ENCODE measurements at regions not wholly inside any gene's neighbourhood (a gene's known extent, or its start where the extent isn't known, plus 50 kb on each side); places are given as distances from the start of the nearest gene placed in this dataset.
A peak's percentile ranks its signal among the peaks of the same experiment; 100 is the strongest.

DNA sequence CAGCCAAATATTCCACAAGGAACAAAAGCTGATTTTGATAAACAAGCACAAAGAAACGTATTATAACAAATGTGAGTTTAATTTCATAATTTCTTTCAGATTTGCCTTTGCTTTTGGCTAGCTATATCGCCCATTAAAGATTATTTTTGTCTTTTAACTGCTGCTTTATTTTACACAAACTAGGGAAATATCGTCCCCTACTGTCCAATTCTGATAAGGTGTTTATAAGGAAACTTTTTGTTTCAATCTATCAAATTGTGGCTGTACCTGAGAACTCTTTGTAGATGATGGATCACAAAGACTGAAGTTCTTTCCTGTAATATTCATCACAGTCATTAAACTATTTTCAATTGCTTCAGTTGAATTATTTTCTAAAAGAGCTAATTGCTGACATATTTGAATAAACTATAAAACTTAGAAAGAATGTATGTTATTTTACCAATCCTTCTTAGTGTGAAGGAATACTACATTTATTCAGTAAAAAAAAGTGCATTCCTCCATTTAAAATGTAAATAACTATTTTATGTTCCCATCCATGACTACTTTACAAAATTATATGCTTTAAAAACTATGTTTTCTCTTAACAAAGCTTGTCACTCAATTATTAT, 431.3 kb upstream of the ITGA1 start:
- TF ChIP-seq, protein P1, sequence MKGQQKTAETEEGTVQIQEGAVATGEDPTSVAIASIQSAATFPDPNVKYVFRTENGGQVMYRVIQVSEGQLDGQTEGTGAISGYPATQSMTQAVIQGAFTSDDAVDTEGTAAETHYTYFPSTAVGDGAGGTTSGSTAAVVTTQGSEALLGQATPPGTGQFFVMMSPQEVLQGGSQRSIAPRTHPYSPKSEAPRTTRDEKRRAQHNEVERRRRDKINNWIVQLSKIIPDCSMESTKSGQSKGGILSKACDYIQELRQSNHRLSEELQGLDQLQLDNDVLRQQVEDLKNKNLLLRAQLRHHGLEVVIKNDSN (IDR thresholded peaks at IDR 0.05; ENCODE audit: borderline replicate concordance, extremely low read length, insufficient read depth, low read depth, low read length), result no peak
- TF ChIP-seq, protein P2, sequence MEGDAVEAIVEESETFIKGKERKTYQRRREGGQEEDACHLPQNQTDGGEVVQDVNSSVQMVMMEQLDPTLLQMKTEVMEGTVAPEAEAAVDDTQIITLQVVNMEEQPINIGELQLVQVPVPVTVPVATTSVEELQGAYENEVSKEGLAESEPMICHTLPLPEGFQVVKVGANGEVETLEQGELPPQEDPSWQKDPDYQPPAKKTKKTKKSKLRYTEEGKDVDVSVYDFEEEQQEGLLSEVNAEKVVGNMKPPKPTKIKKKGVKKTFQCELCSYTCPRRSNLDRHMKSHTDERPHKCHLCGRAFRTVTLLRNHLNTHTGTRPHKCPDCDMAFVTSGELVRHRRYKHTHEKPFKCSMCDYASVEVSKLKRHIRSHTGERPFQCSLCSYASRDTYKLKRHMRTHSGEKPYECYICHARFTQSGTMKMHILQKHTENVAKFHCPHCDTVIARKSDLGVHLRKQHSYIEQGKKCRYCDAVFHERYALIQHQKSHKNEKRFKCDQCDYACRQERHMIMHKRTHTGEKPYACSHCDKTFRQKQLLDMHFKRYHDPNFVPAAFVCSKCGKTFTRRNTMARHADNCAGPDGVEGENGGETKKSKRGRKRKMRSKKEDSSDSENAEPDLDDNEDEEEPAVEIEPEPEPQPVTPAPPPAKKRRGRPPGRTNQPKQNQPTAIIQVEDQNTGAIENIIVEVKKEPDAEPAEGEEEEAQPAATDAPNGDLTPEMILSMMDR (IDR thresholded peaks at IDR 0.05 in 2 of 3, conservative IDR thresholded peaks at IDR 0.05 in 1 of 3; ENCODE audit: control insufficient read depth in 2 of 3, extremely low read depth in 1 of 3, insufficient read depth in 1 of 3, low read depth in 3 of 3, low read length in 3 of 3), result peak; percentile 45 to 52 (median 48); a peak in 4 of 6 replicates
- no peak for TF ChIP-seq SREBF2 (IDR thresholded peaks at IDR 0.05; ENCODE audit: low read length)
- no peak for TF ChIP-seq POLR2AphosphoS2 (IDR thresholded peaks at IDR 0.05; ENCODE audit: low read depth, low read length)
- no peak for TF ChIP-seq CEBPB (IDR thresholded peaks at IDR 0.05; ENCODE audit: borderline replicate concordance in 1 of 2, low read depth in 2 of 2, low read length in 2 of 2)
- TF ChIP-seq PAX5 (IDR thresholded peaks at IDR 0.05; ENCODE audit: borderline replicate concordance, low read depth, low read length), result no peak
- TF ChIP-seq, protein P3, sequence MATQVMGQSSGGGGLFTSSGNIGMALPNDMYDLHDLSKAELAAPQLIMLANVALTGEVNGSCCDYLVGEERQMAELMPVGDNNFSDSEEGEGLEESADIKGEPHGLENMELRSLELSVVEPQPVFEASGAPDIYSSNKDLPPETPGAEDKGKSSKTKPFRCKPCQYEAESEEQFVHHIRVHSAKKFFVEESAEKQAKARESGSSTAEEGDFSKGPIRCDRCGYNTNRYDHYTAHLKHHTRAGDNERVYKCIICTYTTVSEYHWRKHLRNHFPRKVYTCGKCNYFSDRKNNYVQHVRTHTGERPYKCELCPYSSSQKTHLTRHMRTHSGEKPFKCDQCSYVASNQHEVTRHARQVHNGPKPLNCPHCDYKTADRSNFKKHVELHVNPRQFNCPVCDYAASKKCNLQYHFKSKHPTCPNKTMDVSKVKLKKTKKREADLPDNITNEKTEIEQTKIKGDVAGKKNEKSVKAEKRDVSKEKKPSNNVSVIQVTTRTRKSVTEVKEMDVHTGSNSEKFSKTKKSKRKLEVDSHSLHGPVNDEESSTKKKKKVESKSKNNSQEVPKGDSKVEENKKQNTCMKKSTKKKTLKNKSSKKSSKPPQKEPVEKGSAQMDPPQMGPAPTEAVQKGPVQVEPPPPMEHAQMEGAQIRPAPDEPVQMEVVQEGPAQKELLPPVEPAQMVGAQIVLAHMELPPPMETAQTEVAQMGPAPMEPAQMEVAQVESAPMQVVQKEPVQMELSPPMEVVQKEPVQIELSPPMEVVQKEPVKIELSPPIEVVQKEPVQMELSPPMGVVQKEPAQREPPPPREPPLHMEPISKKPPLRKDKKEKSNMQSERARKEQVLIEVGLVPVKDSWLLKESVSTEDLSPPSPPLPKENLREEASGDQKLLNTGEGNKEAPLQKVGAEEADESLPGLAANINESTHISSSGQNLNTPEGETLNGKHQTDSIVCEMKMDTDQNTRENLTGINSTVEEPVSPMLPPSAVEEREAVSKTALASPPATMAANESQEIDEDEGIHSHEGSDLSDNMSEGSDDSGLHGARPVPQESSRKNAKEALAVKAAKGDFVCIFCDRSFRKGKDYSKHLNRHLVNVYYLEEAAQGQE (IDR thresholded peaks at IDR 0.05; ENCODE audit: low read depth, low read length), result no peak
- TF ChIP-seq SIN3A (IDR thresholded peaks at IDR 0.05; ENCODE audit: low read depth, low read length), result no peak
